NCI-H524 (cell line): ENCODE measurements at regions not wholly inside any gene's neighbourhood (a gene's known extent, or its start where the extent isn't known, plus 50 kb on each side); places are given as distances from the start of the nearest gene placed in this dataset.

Experiments
- DNase-seq, 2 experiments: peaks; one replicate each; lab custom pipeline; 2025; lab: John Stamatoyannopoulos, UW

- no peak for DNase-seq
These were observed 166.0 kb upstream of the MDFIC start for GRCh38 chr7:114755856-114756255.

- no peak for DNase-seq
These were observed 163.2 kb upstream of the MDFIC start for GRCh38 chr7:114758661-114759227.

- DNase-seq = no peak
These were observed 162.4 kb upstream of the MDFIC start for GRCh38 chr7:114759347-114760062.

DNA sequence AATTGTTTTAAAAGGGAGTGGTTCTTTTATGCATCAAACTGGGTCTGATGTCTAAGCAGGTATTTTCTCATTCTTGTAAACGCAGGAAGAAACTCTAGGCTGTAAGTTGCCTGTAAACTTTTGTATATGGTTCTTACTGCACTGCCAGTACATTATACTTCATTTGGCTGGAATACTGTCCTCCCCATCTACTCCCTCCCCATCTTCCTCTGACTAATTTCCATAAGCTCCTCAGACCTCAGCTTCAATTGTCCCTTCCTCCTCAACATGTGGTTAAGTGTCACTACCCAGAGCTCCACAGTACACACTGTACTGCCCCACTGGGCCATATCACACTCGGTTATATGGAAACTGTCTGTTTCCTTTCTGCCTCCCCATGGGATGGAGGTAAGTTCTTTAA, 161.4 kb upstream of the MDFIC start:
- DNase-seq = no peak

DNA sequence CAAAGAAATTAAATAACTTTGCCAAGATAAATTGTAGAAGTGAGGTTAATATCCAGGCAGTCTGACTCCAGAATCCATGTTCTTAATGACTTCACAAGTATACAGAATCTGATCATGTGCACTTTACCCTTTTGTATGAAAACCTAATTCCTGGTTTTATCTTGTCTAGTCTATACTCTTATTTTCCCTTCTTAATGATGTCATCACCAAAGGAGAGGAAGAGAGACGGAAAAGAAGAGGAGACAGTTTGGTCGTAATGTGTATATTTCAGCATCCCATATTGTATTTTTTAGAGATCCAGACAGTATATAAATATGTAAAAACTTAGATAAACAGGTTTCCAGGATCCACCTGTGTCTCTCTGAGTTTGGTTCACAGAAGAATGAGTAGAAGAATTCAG, 159.9 kb upstream of the MDFIC start:
- no peak for DNase-seq

DNA sequence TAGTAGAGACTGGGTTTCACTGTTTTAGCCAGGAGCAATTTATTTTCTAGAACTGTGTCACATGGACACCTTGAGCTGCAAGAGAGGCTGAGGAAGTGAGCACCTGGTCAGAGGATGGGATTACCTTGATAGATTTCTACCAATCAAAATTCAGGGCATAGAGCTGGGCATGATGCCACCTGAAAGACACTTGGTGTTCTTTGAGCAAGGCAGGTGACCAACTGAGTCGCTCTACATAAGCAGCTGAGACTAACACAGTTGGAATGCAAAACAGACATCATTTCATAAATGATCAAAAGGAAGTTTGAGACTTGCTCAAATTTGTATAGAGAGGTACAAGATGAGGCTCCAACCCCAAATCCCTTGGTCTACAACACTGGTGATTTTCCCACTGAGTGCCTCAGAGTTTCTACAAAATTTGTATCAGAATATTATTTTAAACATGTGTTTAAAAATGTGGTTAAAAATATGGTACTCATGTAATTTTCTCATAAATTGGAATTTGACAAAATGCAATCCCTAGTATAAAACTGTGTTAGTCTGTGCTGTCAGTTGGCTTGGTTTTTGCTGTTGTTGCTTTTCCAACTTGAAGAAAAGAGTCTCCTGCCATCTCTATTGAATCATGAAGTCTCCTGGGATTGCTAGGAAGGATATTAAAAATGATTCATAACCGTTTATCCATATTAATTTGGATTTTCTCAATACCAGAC, 156.4 kb upstream of the MDFIC start:
- DNase-seq = no peak

- no peak for DNase-seq
These were observed 155.9 kb upstream of the MDFIC start for GRCh38 chr7:114766041-114766356.

DNA sequence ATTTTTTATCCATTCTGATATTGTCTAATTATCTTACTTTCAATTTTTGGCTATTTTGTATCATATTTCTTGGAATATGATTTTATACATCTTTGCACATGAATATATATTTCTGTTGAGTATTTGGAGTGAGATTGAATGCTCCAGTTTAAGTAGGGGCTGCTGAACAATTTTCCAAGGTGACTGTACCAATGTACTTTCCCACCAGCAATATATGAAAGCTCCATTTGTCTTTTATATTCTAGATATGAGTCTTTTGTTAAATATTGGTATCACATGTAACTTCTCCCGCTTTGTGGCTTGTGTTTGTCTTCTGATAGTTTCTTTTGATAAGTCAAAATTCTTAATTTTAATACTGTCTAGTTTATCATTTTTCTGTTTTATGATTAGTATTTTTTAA, 144.6 kb upstream of the MDFIC start:
- DNase-seq = no peak

DNA sequence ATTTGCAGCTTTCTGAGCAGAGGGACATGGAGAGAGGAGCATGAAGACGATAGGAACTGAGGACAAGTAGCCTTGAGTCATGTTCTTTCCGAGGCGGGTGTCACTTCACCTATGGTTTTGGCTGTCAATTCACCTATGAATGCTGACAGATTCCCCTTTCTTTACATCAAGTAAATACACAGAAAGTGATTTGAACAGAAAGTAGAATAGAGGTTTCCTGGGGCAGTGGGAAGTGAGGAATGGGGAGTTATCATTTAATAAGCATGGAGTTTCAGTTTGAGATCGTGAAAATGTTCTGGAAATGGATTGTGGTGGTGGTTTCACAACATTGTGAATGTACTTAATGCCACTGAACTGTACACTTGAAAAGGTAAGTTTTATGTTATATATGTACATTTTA, 138.4 kb upstream of the MDFIC start:
- DNase-seq = no peak

DNA sequence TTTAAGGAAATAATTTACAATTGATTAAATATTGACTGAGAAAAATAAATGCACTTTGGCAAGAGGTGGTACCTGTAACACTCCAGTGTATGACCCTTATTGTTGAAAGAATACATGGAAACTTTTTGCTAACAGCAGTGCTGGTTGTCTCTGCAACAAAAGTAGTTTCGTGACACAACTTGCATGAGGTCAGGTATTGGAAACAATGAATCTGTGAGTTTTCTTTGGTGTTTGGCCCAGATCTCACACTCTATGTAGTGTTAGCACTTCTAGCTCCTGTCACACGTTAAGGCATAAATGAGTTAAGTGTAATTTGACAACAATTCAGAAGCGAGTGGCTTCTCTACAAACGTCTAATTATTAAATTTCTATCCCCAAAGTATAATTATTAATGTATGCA, 137.7 kb upstream of the MDFIC start:
- DNase-seq = no peak

GRCh38 chr7:114784746-114785145, 137.1 kb upstream of the MDFIC start:
- DNase-seq = no peak

DNA sequence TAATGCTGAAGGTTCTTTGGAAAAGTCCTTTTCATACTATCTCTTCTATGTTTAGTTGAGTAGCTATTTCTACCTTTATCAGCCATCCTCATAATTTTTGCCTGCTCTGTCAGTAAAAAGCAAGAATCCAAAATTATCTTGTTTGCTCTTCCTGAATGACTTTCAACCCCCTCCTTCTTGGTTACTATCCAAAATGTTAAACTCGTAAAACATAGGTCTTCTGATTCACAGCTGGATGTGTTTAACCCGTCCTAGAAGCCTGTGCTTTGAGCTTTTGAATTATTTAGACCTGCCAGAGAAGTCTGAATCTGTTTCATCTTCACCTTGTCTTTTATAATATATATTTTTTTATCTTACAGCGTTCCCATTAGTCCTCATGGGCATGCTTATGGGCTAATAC, 136.4 kb upstream of the MDFIC start:
- no peak for DNase-seq

GRCh38 chr7:114786455-114786854, 135.4 kb upstream of the MDFIC start:
- DNase-seq = no peak

DNA sequence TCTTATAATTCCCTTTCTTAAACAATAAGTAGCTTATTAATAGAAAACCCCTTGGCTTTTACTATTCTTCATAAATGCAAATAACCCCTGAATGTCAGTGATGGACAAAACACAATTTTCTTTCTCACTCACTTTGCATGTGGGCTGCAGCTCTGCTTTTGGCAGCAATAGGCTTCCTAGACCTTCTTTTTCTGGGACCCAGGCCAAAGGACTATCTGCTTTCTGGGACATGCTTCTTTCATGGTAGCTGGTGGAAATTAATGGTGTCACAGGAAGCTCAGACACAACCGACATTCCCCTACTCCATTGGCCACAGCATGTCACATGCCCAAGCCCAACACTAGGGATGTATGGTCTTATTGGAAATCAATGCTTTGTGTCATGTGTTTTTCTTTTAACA, 134.3 kb upstream of the MDFIC start:
- DNase-seq = no peak

- DNase-seq = no peak
These were observed 133.2 kb upstream of the MDFIC start for GRCh38 chr7:114788706-114789105.

- DNase-seq = no peak
These were observed 132.7 kb upstream of the MDFIC start for GRCh38 chr7:114789161-114789560.

DNA sequence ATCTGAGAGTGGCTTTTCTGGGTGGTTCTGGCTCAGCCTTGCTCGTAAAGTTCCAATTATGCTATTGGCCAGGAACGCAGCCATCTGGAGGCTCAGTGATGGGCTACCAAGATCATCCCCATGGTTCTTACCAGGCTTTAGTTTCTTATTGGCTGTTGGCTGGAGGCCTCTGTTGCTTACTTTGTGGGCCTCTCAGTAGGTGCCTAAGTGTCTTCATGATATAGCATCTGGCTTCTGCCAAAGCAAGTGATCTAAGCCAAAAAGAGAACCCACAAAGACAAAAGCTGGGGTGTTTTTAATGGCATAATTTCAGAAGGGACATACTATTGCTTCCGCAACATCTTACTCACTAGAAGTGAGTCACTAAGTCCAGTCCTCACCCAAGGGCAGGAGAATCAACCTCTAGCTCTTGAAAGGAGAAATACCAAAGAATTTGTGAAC, 132.0 kb upstream of the MDFIC start:
- DNase-seq = no peak

- DNase-seq = no peak
These were observed 131.4 kb upstream of the MDFIC start for GRCh38 chr7:114790521-114790920.

- no peak for DNase-seq
These were observed 130.1 kb upstream of the MDFIC start for GRCh38 chr7:114791771-114792170.

DNA sequence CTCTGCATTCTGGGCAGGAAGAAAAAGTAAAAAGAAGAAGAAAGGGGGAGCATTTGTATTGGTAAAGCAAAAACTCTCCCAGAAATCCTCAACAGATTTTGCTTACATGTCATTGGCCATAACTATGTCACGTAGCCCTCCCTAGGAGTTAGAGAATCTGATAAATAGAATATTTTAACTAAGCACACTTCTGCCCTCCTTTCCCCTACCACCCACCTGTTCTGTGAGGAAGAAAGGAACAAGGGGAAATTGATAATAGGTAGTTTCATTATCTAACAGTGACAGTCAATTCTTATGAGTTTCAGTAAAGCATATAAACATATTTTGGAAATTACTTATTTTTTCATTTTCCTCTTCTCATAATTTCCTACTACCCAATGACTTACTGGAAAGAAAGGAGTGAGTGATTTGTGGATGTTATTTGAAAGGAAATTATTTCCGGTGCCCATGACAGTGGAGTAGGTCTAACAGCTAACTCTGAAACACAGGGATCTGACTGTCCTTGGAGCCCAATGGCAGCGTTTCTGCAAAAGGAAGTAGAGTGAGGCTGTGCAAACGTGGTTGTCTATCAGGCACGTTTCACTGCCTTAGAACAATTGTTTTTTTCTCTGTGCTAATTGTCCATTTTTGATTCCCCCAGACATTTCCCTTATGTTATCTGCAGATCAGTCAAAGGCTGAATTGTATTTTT, 128.6 kb upstream of the MDFIC start:
- no peak for DNase-seq

DNA sequence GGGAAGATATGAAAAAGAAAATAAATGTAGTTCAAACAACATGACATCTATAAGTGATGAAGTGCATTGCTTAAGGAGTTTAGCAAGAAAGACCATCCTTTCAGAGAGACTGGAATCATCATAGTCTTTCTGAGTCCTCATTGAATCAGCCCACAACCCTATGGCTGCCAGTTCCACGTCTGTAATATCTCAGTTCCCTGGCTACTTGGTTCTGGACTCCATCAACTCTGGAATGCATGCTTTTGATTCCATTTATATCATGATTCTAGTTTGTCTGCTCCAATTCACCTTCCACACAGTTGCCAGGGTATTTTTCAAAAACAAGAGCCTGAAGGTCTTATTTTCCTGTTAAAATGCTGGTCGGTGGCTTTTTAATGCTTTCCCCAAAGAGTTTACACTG, 126.4 kb upstream of the MDFIC start:
- no peak for DNase-seq

DNA sequence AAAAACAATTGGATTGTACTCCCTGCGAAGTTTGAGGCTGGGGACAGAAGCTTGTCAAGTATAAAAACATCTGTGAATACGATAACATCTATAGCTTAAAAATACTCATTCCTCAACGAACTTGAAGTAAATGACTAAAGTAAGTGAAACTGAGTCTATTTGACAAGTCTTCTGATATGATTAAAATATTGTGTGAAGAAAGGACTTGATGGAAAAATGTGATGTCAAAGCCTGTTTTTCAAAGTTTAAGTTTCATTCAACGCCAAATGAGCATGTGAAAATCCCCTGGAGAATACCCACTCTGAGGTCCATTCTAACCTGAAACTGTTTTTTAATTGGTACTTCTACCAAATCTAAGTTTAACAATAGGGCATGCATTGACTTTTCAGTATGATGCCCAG, 122.3 kb upstream of the MDFIC start:
- no peak for DNase-seq

- DNase-seq = no peak
These were observed 119.3 kb upstream of the MDFIC start for GRCh38 chr7:114802632-114803031.
